ENCODE measurements at regions not wholly inside any gene's neighbourhood (a gene's known extent, or its start where the extent isn't known, plus 50 kb on each side); places are given as distances from the start of the nearest gene placed in this dataset.
"Not testable (repeated sequence)": the region's sequence is repeated elsewhere in the genome, so short reads cannot be mapped to it uniquely, and the experiment has no call there.

DNA sequence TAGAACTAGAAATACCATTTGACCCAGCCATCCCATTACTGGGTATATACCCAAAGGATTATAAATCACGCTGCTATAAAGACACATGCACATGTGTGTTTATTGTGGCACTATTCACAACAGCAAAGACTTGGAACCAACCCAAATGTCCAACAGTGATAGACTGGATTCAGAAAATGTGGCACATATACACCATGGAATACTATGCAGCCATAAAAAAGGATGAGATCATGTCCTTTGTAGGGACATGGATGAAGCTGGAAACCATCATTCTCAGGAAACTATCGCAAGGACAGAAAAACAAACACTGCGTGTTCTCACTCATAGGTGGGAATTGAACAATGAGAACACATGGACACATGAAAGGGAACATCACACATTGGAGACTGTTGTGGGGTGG, 154.5 kb upstream of the INTU start:
- DNase-seq: not testable (repeated sequence)

DNA sequence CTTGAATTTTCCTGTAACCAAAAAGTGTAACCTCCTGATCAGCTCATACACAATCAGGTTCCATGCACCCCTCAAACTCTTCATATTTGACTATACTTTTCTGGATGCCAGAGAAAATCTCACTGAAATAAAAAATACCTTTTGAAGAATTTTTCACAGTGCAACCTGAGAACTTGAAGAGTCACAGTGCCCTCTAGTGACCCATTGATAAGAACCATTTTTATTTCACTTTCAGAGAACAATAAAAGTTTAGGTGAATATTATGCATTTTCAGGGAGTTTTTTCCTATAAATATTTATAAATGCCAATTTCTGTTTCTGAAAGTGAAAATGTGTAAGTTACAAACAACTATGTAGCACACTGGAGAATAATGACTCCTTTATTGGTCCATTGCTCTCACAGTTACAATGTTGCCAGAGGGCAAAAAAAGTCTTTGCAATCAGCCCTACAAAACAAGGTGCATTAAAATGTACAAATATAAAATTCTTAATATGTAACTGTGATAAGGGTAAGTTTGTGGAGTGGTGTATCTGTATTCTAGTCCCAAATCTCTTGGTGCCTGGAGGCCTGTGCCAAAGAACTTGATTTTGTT, 153.6 kb upstream of the INTU start:
- peak; percentile 43 for DNase-seq

DNA sequence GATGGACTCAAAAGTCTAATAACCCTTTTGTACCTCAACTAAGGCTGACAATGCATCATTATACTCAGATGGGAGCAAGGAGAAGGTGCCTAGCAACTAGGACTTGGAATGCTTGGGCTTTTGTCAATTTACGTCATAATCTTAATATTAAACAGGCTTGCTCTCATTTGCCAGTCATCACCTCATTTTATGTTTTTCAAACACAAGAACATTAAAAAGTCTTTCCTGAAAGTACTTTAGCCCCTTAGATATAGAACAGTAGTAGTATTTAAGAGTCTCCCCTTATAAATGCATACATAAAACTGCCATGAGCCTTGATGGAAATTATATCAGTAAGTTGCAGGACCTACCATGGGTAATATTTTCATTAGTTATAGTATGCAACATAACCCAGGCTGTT, 150.7 kb upstream of the INTU start:
- no peak for DNase-seq

DNA sequence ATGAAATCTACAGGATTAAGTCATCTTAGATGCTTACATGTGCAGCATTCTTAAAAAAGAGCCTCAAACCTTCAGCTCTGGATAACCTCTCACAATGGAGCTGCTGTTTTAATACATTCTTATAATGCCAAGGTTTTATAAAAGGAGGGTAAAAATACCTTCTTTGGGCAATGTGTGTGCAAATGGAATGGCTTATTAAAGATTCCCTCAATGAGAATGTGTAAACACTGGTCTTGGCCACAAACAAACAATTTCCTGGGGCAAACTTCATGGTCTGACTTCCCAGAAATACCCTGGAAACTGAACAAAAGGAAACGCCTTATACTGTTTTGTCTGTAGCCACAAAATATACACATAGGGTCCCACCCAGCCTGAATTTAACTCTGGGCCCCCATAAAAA, 148.6 kb upstream of the INTU start:
- no peak for DNase-seq

DNA sequence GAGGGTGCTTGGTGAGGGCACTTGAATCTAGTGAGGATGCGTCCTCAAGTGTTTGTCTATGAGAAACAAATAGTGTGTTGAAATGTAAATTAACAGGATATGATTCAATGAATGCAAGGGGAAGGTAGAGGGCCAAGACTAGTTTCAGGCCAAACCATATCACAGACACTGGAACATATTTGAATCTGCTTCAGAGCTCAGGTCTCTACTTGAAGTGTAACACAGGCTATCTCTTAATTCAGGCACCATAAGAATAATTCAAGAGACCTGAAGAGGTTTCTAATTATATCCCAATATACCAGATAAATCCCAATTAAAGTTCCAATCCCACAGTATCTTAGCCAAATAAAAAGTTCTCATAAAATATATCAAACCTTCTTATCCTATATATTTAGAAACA, 146.5 kb upstream of the INTU start:
- no peak for DNase-seq

DNA sequence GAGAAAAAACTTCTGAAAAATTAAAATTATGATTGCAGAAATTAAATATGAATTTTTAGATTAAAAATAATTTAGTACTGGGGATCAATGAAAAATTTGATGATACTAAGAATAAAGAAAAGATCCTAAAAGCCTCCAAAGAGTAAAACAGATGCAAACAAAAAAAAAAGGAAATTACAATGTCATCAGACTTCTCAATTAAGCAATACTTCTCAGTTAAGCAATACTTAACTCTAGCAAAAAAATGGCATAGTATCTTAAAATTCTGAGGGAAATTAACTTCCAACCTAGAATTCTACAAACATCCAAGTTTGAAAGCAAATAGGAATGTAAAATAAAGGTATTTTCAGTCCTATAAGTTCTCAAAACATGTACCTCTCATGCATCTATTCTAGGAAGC, 141.2 kb upstream of the INTU start:
- DNase-seq: no peak

DNA sequence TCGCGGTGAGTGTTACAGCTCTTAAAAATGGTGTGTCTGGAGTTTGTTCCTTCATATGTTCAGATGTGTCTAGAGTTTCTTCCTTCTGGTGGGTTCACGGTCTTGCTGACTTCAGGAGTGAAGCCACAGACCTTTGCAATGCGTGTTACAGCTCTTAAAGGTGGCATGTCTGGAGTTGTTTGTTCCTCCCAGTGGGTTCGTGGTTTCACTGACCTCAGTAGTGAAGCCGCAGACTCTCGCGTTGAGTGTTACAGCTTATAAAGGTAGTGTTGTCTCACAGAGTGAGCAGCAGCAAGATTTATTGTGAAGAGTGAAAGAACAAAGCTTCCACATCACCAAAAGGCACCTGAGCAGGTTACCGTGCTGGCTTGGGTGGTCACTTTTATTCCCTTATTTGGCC, 135.9 kb upstream of the INTU start:
- not testable (repeated sequence) for DNase-seq

DNA sequence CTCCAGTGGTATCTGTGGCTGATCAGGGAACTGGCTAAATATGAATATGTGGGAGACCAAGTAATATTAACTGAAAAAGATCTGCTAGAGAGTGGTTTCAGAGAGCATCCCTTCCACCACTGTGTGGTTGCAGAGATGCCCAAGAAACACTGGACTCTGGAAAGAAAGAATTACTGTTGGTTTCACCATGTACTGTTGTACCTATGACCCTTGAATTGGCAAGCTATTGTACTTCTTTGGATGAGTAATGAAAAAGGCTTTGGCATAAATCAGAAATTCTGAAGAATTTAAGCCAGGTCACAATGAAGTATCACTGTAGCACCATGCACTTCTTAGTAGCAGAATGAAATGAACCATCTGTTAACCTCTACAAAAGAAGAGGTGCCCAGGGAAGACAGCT, 134.4 kb upstream of the INTU start:
- DNase-seq: no peak

DNA sequence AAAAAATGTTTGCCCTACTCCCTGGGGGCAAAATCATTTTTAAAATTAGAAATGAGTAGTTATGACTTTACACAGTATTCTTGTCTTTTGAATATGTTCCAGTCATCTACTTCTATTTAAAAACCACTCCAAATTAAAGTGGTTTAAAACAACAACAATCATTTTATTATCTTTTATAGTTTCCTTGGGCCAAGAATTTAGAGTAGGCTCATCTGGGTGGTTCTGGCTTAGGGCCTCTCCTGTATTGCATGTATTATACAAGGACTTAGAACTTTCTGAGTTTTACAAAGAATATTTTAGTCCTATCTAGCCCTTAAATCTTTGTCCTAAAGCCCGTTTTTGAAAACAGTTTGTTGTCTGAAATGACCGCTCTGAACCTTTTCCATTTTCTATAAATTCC, 132.5 kb upstream of the INTU start:
- DNase-seq: no peak

DNA sequence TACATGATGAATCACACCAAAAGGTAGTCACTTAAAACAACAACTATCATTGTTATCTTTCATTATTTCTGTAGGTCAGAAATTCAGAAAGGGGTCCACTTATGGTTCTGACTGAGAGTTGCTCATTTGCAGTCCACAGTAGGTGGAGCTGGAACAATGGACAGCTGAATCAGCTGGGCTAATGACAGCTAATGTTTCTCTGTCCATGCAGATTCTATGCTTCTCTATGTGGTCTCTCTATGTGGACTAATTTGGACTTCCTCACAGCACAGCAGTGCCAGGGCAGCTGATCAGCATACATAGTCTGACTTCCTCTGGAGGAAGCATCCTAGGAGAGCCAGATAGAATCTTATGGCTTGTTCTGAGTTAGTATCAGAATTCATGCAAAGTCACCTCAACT, 131.7 kb upstream of the INTU start:
- DNase-seq: no peak

DNA sequence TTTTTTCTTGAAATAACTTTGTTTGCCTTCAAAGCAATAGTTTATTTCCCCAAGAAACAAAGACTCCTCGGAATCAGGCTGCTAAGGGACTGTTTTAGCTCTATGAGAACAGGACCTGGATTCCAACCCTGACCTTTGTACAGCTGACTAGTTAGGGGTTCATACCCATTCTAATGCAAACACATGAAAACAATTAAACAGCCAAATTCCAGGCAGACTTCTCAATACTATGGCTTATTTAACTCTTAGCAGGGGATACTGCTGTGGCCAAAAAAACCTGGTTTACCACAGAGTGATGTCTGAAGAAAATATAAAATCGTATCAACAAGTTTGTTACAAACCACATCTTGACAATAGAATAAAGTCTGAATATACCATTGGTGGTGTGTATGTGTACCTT, 129.6 kb upstream of the INTU start:
- no peak for DNase-seq

DNA sequence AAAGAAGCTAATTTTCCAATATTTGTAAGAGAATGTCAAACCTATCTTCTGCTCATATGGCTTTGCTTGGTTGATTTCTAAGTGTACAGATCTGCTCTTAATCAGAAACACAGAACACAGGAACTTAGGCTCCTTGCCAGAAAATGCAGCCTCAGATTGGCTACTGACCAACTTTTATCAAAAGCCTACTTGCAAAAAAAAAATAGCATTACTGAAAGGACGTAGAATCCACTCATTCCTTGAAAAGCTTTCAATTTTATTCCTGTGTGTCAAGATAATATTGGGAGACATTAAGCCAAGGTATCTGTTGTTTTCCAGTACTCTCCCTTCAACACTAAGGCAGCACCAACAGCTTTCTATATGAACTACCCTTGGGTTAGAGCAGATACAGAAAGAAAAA, 127.6 kb upstream of the INTU start:
- DNase-seq: peak; percentile 48

DNA sequence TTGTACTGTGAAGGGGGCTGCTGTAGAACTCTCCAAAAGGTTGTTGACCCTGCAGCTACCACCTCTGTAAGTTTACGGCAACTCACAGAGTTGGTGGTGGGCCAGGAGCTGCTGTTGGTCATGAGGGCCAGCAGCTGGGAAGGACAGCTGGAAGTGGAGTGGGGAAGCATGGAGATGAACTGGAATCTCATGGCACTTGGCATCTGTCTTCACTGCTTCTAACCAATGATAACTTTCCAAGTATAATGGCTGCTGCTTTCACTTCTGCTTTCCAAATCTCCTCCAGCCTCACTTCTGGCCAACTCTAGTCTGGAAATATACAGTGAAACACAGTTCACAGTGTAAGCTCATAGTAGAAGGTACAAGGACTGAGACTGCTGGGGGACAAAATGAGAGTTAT, 126.5 kb upstream of the INTU start:
- no peak for DNase-seq

DNA sequence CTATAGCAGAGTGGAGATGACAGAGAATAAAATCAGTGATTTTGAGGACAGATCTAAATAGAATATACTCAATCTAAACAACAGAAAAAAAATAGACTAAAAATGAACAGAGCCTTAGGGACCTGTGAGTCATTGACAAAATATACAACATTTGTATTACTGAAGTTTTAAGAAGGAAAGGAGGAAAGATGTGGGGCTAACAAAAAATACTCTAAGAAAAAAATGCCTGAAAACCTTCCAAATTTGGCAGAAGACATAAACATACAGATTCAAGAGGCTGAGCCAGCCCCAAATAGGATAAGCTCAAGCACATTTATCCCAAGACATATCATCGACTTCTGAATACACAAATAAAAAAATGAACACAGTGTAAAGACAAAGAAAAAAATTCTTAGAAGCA, 123.6 kb upstream of the INTU start:
- DNase-seq: no peak

DNA sequence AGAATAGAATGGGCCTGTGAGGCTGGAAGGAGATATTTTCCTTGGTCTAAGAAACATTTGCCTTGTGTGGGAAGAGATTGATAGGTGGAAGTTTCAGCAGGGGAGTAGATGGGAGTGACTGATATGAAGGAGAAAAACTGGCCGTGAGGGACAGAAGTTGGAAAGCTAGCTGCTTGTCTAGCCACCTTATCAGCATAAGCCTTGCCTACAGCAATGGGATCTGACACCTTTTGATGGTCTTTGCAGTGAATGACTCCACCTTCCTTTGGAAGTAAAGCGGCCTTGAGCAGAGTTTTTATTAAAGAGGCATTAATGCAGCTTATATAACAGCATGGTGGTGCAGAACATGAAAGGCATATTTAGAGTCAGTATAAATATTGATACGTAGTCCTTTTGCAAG, 120.1 kb upstream of the INTU start:
- not testable (repeated sequence) for DNase-seq

DNA sequence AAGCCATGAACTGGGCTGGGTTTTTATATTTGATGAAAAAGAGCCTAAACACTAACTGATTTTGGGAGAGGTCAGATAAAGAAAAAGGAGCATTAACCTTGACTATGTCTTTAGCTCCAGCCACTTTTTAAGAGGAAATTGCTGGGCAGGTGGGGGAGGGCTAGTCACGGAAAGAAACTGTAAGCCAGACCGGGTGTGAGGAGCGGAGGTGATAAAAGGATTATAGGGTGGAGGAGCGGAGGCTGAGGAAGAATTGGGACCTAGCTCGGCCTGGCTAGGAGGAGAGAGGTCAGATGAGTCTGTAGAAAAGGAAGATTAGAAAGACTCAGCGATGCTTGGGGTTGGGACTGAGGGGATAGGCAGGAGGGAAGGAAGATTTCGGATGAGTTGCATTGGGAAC, 117.5 kb upstream of the INTU start:
- not testable (repeated sequence) for DNase-seq

DNA sequence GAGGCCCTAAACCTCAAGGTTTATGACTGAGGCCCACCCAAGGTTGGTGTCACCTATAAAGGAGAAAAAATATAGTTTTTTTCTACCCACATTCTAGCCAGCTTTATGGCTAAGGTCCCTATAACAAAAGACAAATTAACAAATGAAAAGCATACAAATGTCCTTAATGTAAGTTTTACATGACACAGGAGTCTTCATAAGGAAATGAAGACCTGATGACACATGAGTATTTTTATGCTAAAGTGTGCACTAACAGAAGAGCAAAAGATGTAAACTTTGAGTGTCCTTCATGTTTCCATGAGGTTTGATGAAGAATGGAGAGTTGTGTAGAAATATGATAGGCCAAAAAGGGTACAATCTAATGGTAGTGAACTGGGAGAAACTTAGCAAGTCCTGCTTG, 114.7 kb upstream of the INTU start:
- DNase-seq: no peak

DNA sequence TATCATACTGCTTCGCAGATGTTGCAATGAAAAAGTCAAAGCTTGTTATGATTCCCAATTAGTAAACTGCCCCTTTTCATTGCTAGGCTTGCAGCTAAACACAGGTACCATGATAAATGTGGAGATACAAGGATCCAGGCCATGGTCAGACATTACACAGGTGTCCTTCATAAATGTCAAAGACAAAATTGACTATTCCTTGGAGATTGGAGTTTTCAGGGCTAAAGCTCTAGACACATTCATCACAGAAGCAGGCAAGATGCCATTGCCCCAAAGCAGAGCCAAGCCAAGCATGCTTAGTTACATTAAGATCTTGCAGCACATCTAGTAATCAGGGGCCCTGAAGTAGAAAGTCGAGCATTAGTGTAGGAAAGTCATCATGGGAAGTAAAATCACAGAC, 111.3 kb upstream of the INTU start:
- DNase-seq: no peak

DNA sequence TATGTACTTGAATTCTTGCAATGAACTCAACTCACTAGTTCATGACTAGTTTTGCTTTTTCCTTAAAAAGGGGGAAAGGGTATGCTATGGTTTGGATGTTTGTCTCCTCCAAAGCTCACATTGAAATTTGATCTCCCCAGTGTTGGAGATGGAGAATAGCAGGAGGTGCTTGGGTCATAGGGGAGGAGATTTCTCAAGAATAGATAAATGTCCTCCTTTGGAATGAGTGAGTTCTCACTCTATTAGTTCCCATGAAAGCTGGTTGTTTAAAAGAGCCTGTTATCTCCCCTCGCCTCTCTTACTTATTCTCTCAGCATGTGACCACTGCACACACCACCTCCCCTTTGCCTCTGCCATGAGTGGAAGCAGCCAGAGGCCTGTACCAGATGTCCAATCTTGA, 109.4 kb upstream of the INTU start:
- no peak for DNase-seq

DNA sequence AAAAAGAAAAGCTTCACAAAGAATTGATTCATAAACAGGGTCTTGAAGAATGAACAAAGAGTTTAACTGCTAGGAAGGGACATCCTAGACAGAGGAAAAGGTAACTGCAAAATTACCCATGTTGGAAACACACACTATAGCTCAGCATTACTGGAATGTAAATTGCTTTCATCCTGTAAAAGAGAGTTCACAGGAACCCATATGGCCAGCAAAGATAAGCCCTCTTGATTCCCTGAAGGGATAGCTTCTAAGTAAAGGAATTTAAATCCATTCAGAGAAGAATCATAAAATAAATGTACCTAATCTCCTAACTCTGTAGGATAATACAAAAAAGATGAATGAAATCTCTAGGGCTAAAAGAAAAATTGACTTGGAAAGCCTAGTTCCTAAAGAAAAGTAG, 107.1 kb upstream of the INTU start:
- DNase-seq: no peak

DNA sequence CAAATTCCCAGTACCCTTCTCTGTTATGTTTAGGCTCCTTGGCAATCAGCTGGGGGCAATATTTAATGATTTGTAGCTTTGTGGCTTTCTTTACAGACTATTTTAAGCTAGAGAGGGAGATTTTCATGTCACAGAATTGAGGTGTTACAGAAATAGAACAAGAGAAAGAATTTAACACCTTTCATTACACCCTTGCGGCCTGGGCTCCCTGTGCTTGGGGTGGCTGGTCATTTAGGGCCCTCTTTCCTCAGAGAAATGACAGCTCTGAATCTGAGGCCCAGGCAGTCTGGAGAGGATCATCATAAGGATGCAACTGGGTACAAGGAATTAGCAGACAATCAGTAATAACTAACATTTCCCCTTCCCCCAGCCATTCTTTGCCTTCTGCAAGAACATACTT, 104.5 kb upstream of the INTU start:
- DNase-seq: no peak

DNA sequence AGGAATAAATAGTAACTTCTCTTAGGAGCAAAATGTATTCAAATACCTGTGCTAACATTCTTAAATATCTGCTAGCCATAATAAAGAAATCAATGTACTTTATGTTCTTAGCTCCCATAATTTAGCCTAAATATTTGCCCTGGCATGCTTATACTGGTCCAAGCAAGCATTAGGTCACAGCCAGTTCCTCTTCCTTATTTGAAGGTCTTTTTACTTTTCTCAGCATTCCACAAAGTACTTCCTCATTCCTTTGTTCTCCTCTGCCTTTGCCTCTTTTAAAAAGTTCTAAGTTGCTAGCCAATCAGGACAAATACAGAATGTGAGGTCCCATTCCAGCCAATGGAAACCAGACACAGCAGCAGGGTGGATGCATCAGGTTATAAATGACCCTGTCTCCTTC, 102.9 kb upstream of the INTU start:
- not testable (repeated sequence) for DNase-seq

DNA sequence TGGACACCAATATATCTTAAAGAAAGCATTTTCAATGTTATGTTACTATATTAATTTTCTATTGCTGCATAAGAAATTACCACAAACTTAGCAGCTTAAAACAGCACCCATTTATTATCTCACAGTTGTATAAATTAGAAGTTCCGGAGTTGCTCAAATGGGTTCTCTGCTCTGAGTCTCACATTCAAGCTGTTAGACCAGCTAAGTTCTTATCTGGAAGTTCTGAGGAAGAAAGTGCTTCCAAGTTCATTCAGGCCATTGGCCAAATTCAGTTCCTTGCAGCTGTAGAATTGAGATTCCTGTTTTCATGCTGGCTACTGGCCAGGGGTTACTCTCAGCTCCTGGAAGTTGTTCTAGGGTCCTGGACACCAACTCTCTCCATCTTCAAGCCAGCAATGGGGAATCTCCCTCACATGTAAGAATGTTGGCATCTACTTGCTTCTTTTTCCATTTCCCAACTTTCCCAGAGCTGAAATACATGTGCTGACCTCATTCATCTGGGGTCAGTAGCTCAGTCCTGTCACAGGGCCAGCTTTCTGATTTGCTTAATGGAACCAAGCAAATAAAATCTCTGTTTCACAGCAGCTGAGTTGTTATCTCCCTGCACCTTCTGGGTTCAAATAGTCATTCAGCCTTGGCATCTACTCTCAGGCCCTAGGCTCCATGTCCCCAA, 99.6 kb upstream of the INTU start:
- DNase-seq: peak; percentile 43

DNA sequence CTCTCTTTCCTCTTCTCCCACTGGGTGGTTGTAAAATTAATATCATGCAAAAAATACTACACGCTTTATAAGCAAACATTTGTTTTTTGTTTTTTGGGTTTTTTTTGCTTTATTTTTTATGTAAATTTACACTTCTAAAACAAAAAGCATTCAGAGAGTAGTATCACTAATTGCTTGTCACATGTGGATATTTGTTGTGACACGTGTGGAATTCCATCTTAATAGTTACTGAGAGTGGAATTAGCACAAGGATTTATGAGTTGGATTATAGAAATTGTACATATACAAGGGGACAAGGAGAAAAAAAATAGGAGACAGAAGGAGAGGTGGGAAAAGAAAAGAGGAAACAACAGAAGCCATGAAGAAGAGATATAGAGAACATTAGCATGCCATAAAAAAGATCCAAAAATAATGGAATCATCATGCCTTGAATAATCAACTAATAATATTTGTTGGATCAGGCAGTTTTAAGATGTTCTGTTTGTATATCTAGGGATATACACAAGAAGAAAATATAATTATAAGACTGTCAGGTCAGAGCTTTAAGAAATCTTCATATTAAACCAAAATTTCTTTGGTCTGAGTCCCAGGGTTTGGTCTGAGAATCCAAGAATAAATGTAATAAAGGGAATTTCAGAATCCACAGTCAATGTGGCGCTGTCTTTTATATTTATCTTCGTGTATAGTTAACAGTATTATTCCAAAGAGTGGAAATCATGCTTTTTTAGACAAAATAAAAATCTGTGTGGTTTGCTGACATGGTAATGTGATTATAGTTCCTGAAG, 98.5 kb upstream of the INTU start:
- no peak for DNase-seq
